A549 (cell line): ENCODE measurements at regions not wholly inside any gene's neighbourhood (a gene's known extent, or its start where the extent isn't known, plus 50 kb on each side); places are given as distances from the start of the nearest gene placed in this dataset.
"Not testable (repeated sequence)": the region's sequence is repeated elsewhere in the genome, so short reads cannot be mapped to it uniquely, and the experiment has no call there.

Experiments used
- ATAC-seq, 2 experiments: fragments of 200-7000 bp in 1 of 2; fragments of >200 bp in 1 of 2; cut with Nextera tagmentation in 1 of 2; cut with Tn5 transposase in 1 of 2; 3 replicates each; pipeline versions ENCODE4 v1.8.0 to v1.9.1; 2018 to 2020; ENCODE audit warnings: mild to moderate bottlenecking in 1 of 2, moderate library complexity in 1 of 2
- CTCF ChIA-PET: fragments of 300-600 bp; sonication (Branson Sonifier 250); formaldehyde crosslinking; extraction: SDS; loops from one replicate; lab custom pipeline; 2021; ENCODE audit warnings: antibody characterized with exemption, inconsistent platforms; lab: Yijun Ruan, JAX
- POLR2A ChIA-PET: fragments of 350-600 bp; formaldehyde crosslinking; extraction: SDS; loops from one replicate; lab custom pipeline; 2021; ENCODE audit warnings: antibody characterized with exemption, inconsistent platforms; lab: Yijun Ruan, JAX
- DNase-seq, 2 experiments: peaks; one replicate each; pipeline versions ENCODE4 v3.0.0 to v3.0.0-alpha.2; 2011 to 2016; ENCODE audit warnings: low read depth in 1 of 2, low spot score in 1 of 2
- FAIRE-seq: peaks from 2 replicates; lab custom pipeline; 2011; peaks lifted over from hg19 to GRCh38; lab: Jason Lieb, UNC
- H3K27ac ChIP-seq, 2 experiments: fragments of >200 bp; sonication (Bioruptor Twin); formaldehyde crosslinking; 3 replicates each; pipeline ENCODE4 v1.5.1; 2016 to 2017
- H3K4me1 ChIP-seq: fragments of >200 bp; sonication (Bioruptor Twin); formaldehyde crosslinking; 3 replicates; pipeline ENCODE4 v1.6.1; 2016
- H3K4me2 ChIP-seq: fragments of >200 bp; sonication (Bioruptor Twin); formaldehyde crosslinking; 3 replicates; pipeline ENCODE4 v1.6.1; 2016
- H3K4me3 ChIP-seq: fragments of >200 bp; sonication (Bioruptor Twin); formaldehyde crosslinking; 3 replicates; pipeline ENCODE4 v1.5.1; 2016
- H3K9me3 ChIP-seq: fragments of >200 bp; sonication (Bioruptor Twin); formaldehyde crosslinking; 3 replicates; pipeline ENCODE4 v1.6.1; 2016
- BCL3 ChIP-seq: fragments of >200 bp; sonication (Bioruptor Twin); formaldehyde crosslinking; IDR thresholded peaks from 3 replicates; pipeline ENCODE4 v1.6.1; 2016
- CBX8 ChIP-seq: fragments of 200-600 bp; sonication (generic); IDR thresholded peaks from 2 replicates; pipeline ENCODE4 v1.6.1; 2016
- CHD2 ChIP-seq: fragments of 150-350 bp; IDR thresholded peaks from 2 replicates; pipeline ENCODE4 v1.6.1; 2014; ENCODE audit warnings: low read length; ENCODE audit not compliant: partially characterized antibody
- EHMT2 ChIP-seq: fragments of 200-600 bp; sonication (generic); IDR thresholded peaks from 2 replicates; pipeline ENCODE4 v1.6.1; 2016; ENCODE audit warnings: antibody characterized with exemption, low read depth, mild to moderate bottlenecking, moderate library complexity
- ELK1 ChIP-seq: fragments of 150-350 bp; IDR thresholded peaks from 2 replicates; pipeline ENCODE4 v1.6.1; 2014; ENCODE audit warnings: low read depth, mild to moderate bottlenecking, low read length
- EP300 ChIP-seq, 2 experiments: fragments of >200 bp; sonication (Bioruptor Twin); formaldehyde crosslinking; IDR thresholded peaks; 2 replicates in 1 of 2; 3 replicates in 1 of 2; pipeline ENCODE4 v1.6.1; 2016 to 2017
- ESRRA ChIP-seq: fragments of 150-350 bp; IDR thresholded peaks from 2 replicates; pipeline ENCODE4 v1.6.1; 2014; ENCODE audit warnings: mild to moderate bottlenecking, low read length, borderline replicate concordance
- FOSL2 ChIP-seq, 2 experiments: fragments of 450-650 bp in 1 of 2; fragments of >200 bp in 1 of 2; sonication (Bioruptor Twin) in 1 of 2; formaldehyde crosslinking; IDR thresholded peaks; 2 replicates each; pipeline versions ENCODE4 v1.5.0 to v1.6.1; 2016 to 2020; ENCODE audit warnings: mild to moderate bottlenecking in 1 of 2, moderate library complexity in 1 of 2
- GATA3 ChIP-seq: IDR thresholded peaks from 2 replicates; pipeline ENCODE4 v1.6.1; 2012; ENCODE audit warnings: borderline replicate concordance
- JUN ChIP-seq, 2 experiments: fragments of >200 bp; sonication (Bioruptor Twin); formaldehyde crosslinking; IDR thresholded peaks; 2 replicates in 1 of 2; 3 replicates in 1 of 2; pipeline ENCODE4 v1.6.1; 2016 to 2017
- KDM5A ChIP-seq: fragments of 200-600 bp; sonication (generic); IDR thresholded peaks from 2 replicates; pipeline ENCODE4 v1.6.1; 2016; ENCODE audit warnings: antibody characterized with exemption, mild to moderate bottlenecking
- MAX ChIP-seq: IDR thresholded peaks from 2 replicates; pipeline ENCODE4 v1.6.1; 2012
- MYC ChIP-seq: IDR thresholded peaks from 2 replicates; pipeline ENCODE4 v1.6.1; 2012; ENCODE audit warnings: mild to moderate bottlenecking, inconsistent platforms, low read length, improper control_type of control experiment, borderline replicate concordance
- POLR2A ChIP-seq: IDR thresholded peaks from 2 replicates; pipeline ENCODE4 v1.6.1; 2012; ENCODE audit warnings: mild to moderate bottlenecking, low read length
- RAD21 ChIP-seq, 2 experiments: fragments of >200 bp in 1 of 2; sonication (Bioruptor Twin) in 1 of 2; formaldehyde crosslinking in 1 of 2; IDR thresholded peaks in 1 of 2; conservative IDR thresholded peaks in 1 of 2; 2 replicates in 1 of 2; 3 replicates in 1 of 2; pipeline ENCODE4 v1.6.1; 2012 to 2018; ENCODE audit warnings: inconsistent platforms in 1 of 2
- RNF2 ChIP-seq: fragments of 200-600 bp; sonication (generic); IDR thresholded peaks from 2 replicates; pipeline ENCODE4 v1.6.1; 2016; ENCODE audit warnings: low read depth, mild to moderate bottlenecking, antibody characterized with exemption, moderate library complexity, borderline replicate concordance
- SMC3 ChIP-seq: fragments of >200 bp; sonication (Bioruptor Twin); formaldehyde crosslinking; IDR thresholded peaks from 3 replicates; pipeline ENCODE4 v1.6.1; 2018; ENCODE audit warnings: inconsistent platforms
- TFCP2L1 ChIP-seq: fragments of 250-450 bp; sonication (Bioruptor Pico); IDR thresholded peaks from 2 replicates; pipeline ENCODE4 v1.5.0; 2021; ENCODE audit warnings: mild to moderate bottlenecking
- TP53 ChIP-seq: fragments of 250-450 bp; sonication (Bioruptor Pico); IDR thresholded peaks from 2 replicates; pipeline ENCODE4 v1.5.0; 2021; ENCODE audit warnings: mild to moderate bottlenecking, moderate library complexity
- WGBS: methylation state at CpG from one replicate; pipeline ENCODE4 v1.1.6; 2017; ENCODE audit errors: missing lambda C conversion rate; 5-methylcytosine and 5-hydroxymethylcytosine counted together
- TF ChIP-seq, protein P1 (sequence below): IDR thresholded peaks from 2 replicates; pipeline ENCODE4 v1.6.1; 2012

- TF ChIP-seq FOSL2 (IDR thresholded peaks at IDR 0.05): no peak
- no peak for TF ChIP-seq FOSL2 (CRISPR knock-in tag; IDR thresholded peaks at IDR 0.05)
Observed at GRCh38 chr3:124360563-124360962, 368.6 kb upstream of the ROPN1 start (continued).

DNA sequence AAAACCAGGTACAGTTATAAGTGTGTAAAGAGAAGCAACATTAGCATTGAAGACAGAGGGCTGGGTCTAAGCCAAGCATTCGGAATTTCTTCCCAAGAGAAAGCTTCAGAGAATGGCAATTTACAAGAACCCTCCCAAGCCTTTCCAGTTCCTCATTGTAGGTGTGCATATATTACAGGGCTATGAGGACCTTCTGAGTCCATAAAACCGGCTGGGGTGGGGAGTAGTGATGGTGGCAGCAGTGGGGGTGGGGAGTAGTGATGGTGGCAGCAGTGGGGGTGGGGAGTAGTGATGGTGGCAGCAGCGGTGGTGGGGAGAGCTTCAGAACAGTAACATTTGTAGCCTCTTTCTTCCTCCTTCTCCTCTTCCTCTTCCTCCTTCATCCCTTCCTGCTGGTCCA, 368.7 kb upstream of the UMPS start:
- CTCF ChIA-PET: interaction anchor here (1.3 to 2.1 kb wide), 2 partner anchors 11 to 125 kb away, joined by 3 to 7 read pairs; no protein-coding TSS in a partner anchor
- 22% methylated on average over 3 of the region's 3 CpGs for WGBS
- Histone ChIP-seq H3K27ac (no peak overlapping the region), H3K4me2 (no peak overlapping the region), H3K9me3 (no peaks in the 10 kb centered on the region), H3K4me3 (no peak overlapping the region), H3K4me1 (no peaks in the 10 kb centered on the region)
- TF ChIP-seq BCL3 (no peak), RNF2 (no peak), JUN (IDR thresholded peaks at IDR 0.05) (no peak), ELK1 (no peak), TFCP2L1 (CRISPR knock-in tag) (no peak), RAD21 (conservative IDR thresholded peaks at IDR 0.05 in 1 of 2, IDR thresholded peaks at IDR 0.05 in 1 of 2) (no peak), TP53 (CRISPR knock-in tag) (no peak), MYC (no peak)
- FAIRE-seq (no peak), DNase-seq (no peak), ATAC-seq (no peak)
- POLR2A ChIA-PET: no interaction called here

GRCh38 chr3:124362455-124362854, 367.8 kb upstream of the UMPS start:
- CTCF ChIA-PET: interaction anchor here (1.3 to 2.3 kb wide), 4 partner anchors 8 to 124 kb away, joined by 3 to 8 read pairs (median 5); no protein-coding TSS in a partner anchor
- no peak for DNase-seq
- FAIRE-seq: no peak
- TF ChIP-seq RNF2 (no peak), MAX (no peak), CHD2 (no peak)
- TF ChIP-seq, all 56 proteins: peak for 0
- Histone ChIP-seq H3K4me3 (no peak overlapping the region), H3K4me2 (no peak overlapping the region), H3K4me1 (no peaks in the 10 kb centered on the region), H3K27ac (no peak overlapping the region), H3K9me3 (no peaks in the 10 kb centered on the region)
- no peak for ATAC-seq
- POLR2A ChIA-PET: no interaction called here
- WGBS: 11% methylated on average over 2 of the region's 2 CpGs

- no peaks in the 10 kb centered on the region for H3K9me3 ChIP-seq
- no peaks in the 10 kb centered on the region for H3K4me1 ChIP-seq
- no peak overlapping the region for H3K4me2 ChIP-seq
- ATAC-seq (no peak), DNase-seq (no peak), FAIRE-seq (no peak)
- POLR2A ChIA-PET: no interaction called here
- TF ChIP-seq CBX8: no peak
- no peak for TF ChIP-seq TFCP2L1 (CRISPR knock-in tag)
- TF ChIP-seq SMC3: no peak
- TF ChIP-seq POLR2A: no peak
- TF ChIP-seq, all 56 proteins: peak for 0
- no peak overlapping the region for H3K27ac ChIP-seq
- CTCF ChIA-PET: interaction anchor here (0.7 to 2.3 kb wide), 5 partner anchors 9 to 197 kb away, joined by 3 to 8 read pairs (median 7); no protein-coding TSS in a partner anchor
- no peak overlapping the region for H3K4me3 ChIP-seq
Observed at GRCh38 chr3:124363476-124363875, 366.8 kb upstream of the UMPS start.

GRCh38 chr3:124364317-124365020, 365.8 kb upstream of the UMPS start:
- ATAC-seq: no peak
- CTCF ChIA-PET: interaction anchor here (0.7 to 1.8 kb wide), 6 partner anchors 13 to 196 kb away, joined by 3 to 7 read pairs (median 4); no protein-coding TSS in a partner anchor
- POLR2A ChIA-PET: no interaction called here
- no peak for DNase-seq
- no peak overlapping the region for H3K27ac ChIP-seq
- H3K4me3 ChIP-seq: no peak overlapping the region
- WGBS: 38% methylated on average over 2 of the region's 2 CpGs
- no peak for TF ChIP-seq FOSL2 (IDR thresholded peaks at IDR 0.05)
- no peak for TF ChIP-seq FOSL2 (CRISPR knock-in tag; IDR thresholded peaks at IDR 0.05)
- TF ChIP-seq EP300 (IDR thresholded peaks at IDR 0.05): no peak
- no peak for TF ChIP-seq GATA3
- TF ChIP-seq KDM5A: no peak
- TF ChIP-seq ESRRA: no peak
- TF ChIP-seq, protein P1, sequence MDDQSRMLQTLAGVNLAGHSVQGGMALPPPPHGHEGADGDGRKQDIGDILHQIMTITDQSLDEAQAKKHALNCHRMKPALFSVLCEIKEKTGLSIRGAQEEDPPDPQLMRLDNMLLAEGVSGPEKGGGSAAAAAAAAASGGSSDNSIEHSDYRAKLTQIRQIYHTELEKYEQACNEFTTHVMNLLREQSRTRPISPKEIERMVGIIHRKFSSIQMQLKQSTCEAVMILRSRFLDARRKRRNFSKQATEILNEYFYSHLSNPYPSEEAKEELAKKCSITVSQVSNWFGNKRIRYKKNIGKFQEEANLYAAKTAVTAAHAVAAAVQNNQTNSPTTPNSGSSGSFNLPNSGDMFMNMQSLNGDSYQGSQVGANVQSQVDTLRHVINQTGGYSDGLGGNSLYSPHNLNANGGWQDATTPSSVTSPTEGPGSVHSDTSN: no peak
- TF ChIP-seq EHMT2: no peak
- no peak for FAIRE-seq
- no peak overlapping the region for H3K4me2 ChIP-seq
- no peaks in the 10 kb centered on the region for H3K9me3 ChIP-seq
- H3K4me1 ChIP-seq: no peaks in the 10 kb centered on the region

DNA sequence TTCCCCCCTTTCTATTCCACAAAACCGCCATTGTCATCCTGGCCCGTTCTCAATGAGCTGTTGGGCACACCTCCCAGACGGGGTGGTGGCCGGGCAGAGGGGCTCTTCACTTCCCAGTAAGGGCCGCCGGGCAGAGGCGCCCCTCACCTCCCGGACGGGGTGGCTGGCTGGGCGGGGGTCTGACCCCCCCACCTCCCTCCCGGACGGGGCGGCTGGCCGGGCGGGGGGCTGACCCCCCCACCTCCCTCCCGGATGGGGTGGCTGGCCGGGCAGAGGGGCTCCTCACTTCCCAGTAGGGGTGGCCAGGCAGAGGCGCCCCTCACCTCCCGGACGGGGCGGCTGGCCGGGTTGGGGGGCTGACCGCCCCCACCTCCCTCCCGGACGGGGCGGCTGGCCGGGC, 363.6 kb upstream of the UMPS start:
- H3K4me1 ChIP-seq, H3K4me3 ChIP-seq, H3K27ac ChIP-seq, ATAC-seq, POLR2A ChIA-PET, CTCF ChIA-PET, H3K4me2 ChIP-seq, H3K9me3 ChIP-seq, FAIRE-seq, DNase-seq: not testable (repeated sequence)
- no CpG with 5 or more reads among the region's 27 CpGs for WGBS
